ENCODE measurements at regions not wholly inside any gene's neighbourhood (a gene's known extent, or its start where the extent isn't known, plus 50 kb on each side); places are given as distances from the start of the nearest gene placed in this dataset.

DNA sequence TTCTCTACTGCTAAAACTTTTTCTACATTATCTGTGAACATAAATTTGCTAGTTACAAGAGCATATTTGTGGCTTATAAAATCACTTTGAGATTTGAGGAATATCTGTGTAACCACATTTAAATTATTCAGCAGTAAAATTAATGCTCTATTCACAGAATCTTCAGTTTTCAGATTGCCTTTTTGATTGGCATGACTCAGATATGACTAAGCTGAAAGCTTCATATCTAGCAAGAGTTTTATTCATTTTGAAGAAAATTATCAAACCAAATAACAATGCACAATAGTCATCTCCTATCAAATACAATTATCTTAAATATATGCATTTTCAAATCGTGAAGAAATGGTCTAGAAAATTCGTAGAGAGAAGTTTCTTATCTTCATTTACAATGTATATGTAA, 1498.2 kb upstream of the B3GALT2 start:
- Mint-ChIP-seq H3K9me3 (no peaks in the 10 kb centered on the region), H3K27me3 (ENCODE audit: low read depth, poor library complexity) (no peaks in the 10 kb centered on the region), H3K4me1 (no peaks in the 10 kb centered on the region), H3K4me3 (no peak overlapping the region), H3K27ac (no peak overlapping the region), H3K36me3 (ENCODE audit: low read depth) (no peaks in the 10 kb centered on the region)
- TF ChIP-seq, protein P1, sequence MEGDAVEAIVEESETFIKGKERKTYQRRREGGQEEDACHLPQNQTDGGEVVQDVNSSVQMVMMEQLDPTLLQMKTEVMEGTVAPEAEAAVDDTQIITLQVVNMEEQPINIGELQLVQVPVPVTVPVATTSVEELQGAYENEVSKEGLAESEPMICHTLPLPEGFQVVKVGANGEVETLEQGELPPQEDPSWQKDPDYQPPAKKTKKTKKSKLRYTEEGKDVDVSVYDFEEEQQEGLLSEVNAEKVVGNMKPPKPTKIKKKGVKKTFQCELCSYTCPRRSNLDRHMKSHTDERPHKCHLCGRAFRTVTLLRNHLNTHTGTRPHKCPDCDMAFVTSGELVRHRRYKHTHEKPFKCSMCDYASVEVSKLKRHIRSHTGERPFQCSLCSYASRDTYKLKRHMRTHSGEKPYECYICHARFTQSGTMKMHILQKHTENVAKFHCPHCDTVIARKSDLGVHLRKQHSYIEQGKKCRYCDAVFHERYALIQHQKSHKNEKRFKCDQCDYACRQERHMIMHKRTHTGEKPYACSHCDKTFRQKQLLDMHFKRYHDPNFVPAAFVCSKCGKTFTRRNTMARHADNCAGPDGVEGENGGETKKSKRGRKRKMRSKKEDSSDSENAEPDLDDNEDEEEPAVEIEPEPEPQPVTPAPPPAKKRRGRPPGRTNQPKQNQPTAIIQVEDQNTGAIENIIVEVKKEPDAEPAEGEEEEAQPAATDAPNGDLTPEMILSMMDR (IDR thresholded peaks at IDR 0.05) = no peak
- DNase-seq = no peak

DNA sequence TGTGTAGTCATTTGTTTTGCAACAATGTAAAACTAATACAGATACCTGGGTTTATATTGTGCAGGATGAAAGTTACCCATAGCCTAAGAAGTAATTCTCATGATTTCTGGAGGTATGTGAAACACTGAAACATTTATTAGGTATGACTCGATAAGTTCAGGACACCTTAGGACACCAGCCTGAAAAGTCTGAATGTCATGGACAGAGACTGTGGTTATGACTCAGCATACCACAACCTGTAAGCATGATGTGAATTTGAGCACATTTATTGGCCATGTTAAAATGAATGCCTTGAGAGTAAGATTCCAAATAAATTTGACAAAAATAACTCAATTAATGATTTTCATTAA, 1471.7 kb upstream of the B3GALT2 start:
- H3K4me3 Mint-ChIP-seq = no peak overlapping the region
- no peak for DNase-seq
- H3K9me3 Mint-ChIP-seq = no peaks in the 10 kb centered on the region
- TF ChIP-seq, protein P1 (IDR thresholded peaks at IDR 0.05) = no peak
- H3K27ac Mint-ChIP-seq = no peak overlapping the region
- no peaks in the 10 kb centered on the region for H3K4me1 Mint-ChIP-seq
- no peaks in the 10 kb centered on the region for H3K36me3 Mint-ChIP-seq (ENCODE audit: low read depth)
- H3K27me3 Mint-ChIP-seq (ENCODE audit: low read depth, poor library complexity) = peaks cover 4% of the 10 kb centered on the region

DNA sequence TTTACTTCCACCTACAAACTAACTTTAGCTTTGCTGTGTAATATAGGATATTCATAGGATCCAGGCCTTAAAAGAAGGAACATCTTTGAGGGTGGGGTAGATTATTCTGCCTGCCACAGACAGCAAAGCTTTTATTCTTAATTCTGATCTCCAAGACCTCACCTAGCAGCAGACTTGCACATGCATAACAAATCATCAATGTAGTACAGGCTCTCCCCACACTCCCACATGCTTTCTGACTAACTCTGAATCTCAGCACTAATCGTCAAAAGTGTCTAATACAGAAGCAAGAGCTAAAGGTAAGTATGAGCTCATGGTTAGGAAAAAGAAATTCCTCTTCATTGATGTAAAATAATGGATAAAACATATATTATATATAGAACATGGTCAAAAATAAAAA, 1468.5 kb upstream of the B3GALT2 start:
- H3K36me3 Mint-ChIP-seq (ENCODE audit: low read depth) = no peaks in the 10 kb centered on the region
- no peak overlapping the region for H3K27ac Mint-ChIP-seq
- TF ChIP-seq, protein P1 (IDR thresholded peaks at IDR 0.05) = no peak
- H3K27me3 Mint-ChIP-seq (ENCODE audit: low read depth, poor library complexity) = peaks cover 4% of the 10 kb centered on the region
- no peak for DNase-seq
- no peaks in the 10 kb centered on the region for H3K4me1 Mint-ChIP-seq
- H3K4me3 Mint-ChIP-seq = no peak overlapping the region
- no peaks in the 10 kb centered on the region for H3K9me3 Mint-ChIP-seq

DNA sequence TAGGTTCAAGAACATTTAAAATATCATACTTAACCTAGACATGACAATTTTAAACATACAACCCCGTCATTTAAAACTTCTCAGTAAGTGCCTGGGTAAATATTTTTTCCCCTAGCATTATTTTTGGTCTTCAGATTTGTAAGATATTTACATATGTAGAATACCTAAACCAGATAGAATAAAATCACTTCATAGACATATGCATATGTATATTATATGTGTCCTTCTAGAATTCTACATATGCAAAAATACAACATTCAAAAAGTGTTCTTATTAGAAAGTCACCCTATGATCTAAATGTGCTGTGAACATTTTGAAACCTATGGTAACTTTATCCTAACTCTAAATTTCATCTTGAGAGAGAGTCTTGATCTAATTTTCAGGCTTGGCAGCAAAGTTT, 1467.0 kb upstream of the B3GALT2 start:
- TF ChIP-seq, protein P1 (IDR thresholded peaks at IDR 0.05) = no peak
- Mint-ChIP-seq H3K36me3 (ENCODE audit: low read depth) (no peaks in the 10 kb centered on the region), H3K4me1 (no peaks in the 10 kb centered on the region), H3K27me3 (ENCODE audit: low read depth, poor library complexity) (no peaks in the 10 kb centered on the region), H3K4me3 (no peak overlapping the region), H3K9me3 (no peaks in the 10 kb centered on the region), H3K27ac (no peak overlapping the region)
- no peak for DNase-seq

DNA sequence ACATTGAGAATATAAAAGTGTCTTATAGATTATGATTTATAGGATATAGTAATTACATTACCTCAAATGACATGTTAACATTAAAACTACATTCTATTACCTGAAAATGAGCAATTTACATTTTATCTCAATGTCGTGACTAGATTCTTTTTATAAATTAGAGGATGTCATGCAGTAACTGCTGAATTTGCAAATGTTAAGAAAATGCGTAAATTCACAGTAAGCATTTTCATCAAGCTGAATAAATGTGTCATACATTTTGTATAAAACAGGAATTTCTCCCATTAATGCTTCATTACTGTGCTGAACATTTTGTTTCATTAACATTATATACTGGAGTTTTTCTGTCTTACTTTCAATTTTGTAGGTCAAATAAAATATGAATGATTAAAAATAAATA, 1460.7 kb upstream of the B3GALT2 start:
- Mint-ChIP-seq H3K4me3 (no peak overlapping the region), H3K9me3 (no peaks in the 10 kb centered on the region), H3K4me1 (no peaks in the 10 kb centered on the region), H3K36me3 (ENCODE audit: low read depth) (no peaks in the 10 kb centered on the region), H3K27ac (no peak overlapping the region), H3K27me3 (ENCODE audit: low read depth, poor library complexity) (no peaks in the 10 kb centered on the region)
- TF ChIP-seq, protein P1 (IDR thresholded peaks at IDR 0.05) = no peak
- no peak for DNase-seq

DNA sequence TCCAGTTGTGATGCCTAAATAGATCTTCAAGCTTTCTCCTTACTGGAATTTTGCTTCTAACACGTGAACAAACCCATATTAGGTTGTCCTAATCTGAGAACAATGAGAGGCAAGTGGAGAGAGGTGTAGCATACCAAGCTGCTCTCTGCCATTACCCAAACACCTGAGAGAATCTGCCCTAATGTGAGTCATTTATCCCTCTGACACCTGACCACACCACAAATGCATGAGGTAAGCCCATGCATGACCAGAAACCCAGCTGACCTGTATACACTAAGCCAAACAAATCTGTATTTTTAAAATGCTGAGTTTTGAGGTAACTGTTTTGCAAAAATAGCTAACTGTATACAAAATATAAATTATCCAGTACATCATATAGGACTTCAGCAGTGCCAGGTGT, 1458.1 kb upstream of the B3GALT2 start:
- Mint-ChIP-seq H3K9me3 (peaks cover 7% of the 10 kb centered on the region), H3K4me3 (no peak overlapping the region), H3K4me1 (no peaks in the 10 kb centered on the region), H3K36me3 (ENCODE audit: low read depth) (no peaks in the 10 kb centered on the region), H3K27ac (no peak overlapping the region), H3K27me3 (ENCODE audit: low read depth, poor library complexity) (no peaks in the 10 kb centered on the region)
- DNase-seq = no peak
- TF ChIP-seq, protein P1 (IDR thresholded peaks at IDR 0.05) = no peak
